GM21825 (cell line): ENCODE measurements at regions not wholly inside any gene's neighbourhood (a gene's known extent, or its start where the extent isn't known, plus 50 kb on each side); places are given as distances from the start of the nearest gene placed in this dataset.
"Not testable (repeated sequence)": the region's sequence is repeated elsewhere in the genome, so short reads cannot be mapped to it uniquely, and the experiment has no call there.

ENCODE experiments used
- ATAC-seq: cut with Tn5 transposase; IDR thresholded peaks from one replicate; pipeline ENCODE4 v1.9.1; 2021; ENCODE audit warnings: mild to moderate bottlenecking, moderate library complexity; ENCODE audit not compliant: unreplicated experiment

- no peak for ATAC-seq
Measured at GRCh38 chr2:76050196-76050595, 339.5 kb upstream of the GCFC2 start.

- no peak for ATAC-seq
Measured at GRCh38 chr2:76044701-76045100, 334.0 kb upstream of the GCFC2 start.

GRCh38 chr2:76039505-76039904 is 328.8 kb upstream of the GCFC2 start:
- no peak for ATAC-seq

- no peak for ATAC-seq
Measured at GRCh38 chr2:76027761-76028160, 317.0 kb upstream of the GCFC2 start.

GRCh38 chr2:76019128-76019527 is 308.4 kb upstream of the GCFC2 start:
- no peak for ATAC-seq

- no peak for ATAC-seq
Measured at GRCh38 chr2:76009484-76009883, 298.8 kb upstream of the GCFC2 start.

- ATAC-seq, result no peak
Measured at GRCh38 chr2:76008001-76008702, 297.4 kb upstream of the GCFC2 start.

GRCh38 chr2:76000425-76000824 is 289.7 kb upstream of the GCFC2 start:
- ATAC-seq, result no peak

GRCh38 chr2:75998451-75998850 is 287.7 kb upstream of the GCFC2 start:
- no peak for ATAC-seq

- ATAC-seq, result no peak
Measured at GRCh38 chr2:75994759-75995158, 284.0 kb upstream of the GCFC2 start.

- ATAC-seq, result not testable (repeated sequence)
Measured at GRCh38 chr2:75988622-75989021, 277.9 kb upstream of the GCFC2 start.

GRCh38 chr2:75986617-75987016 is 275.9 kb upstream of the GCFC2 start:
- no peak for ATAC-seq

- ATAC-seq, result no peak
Measured at GRCh38 chr2:75982719-75983118, 272.0 kb upstream of the GCFC2 start.

- ATAC-seq, result no peak
Measured at GRCh38 chr2:75964646-75965045, 253.9 kb upstream of the GCFC2 start.

GRCh38 chr2:75960472-75961009 is 249.8 kb upstream of the GCFC2 start:
- no peak for ATAC-seq

GRCh38 chr2:75959724-75960471 is 249.2 kb upstream of the GCFC2 start:
- ATAC-seq, result no peak

GRCh38 chr2:75954761-75955160 is 244.0 kb upstream of the GCFC2 start:
- ATAC-seq, result no peak

GRCh38 chr2:75952173-75952572 is 241.5 kb upstream of the GCFC2 start:
- no peak for ATAC-seq

GRCh38 chr2:75949385-75950030 is 238.8 kb upstream of the GCFC2 start:
- no peak for ATAC-seq

GRCh38 chr2:75936311-75936710 is 225.6 kb upstream of the GCFC2 start:
- ATAC-seq, result no peak

- no peak for ATAC-seq
Measured at GRCh38 chr2:75932996-75933395, 222.3 kb upstream of the GCFC2 start.

- ATAC-seq, result no peak
Measured at GRCh38 chr2:75928093-75928492, 217.4 kb upstream of the GCFC2 start.
